ENCODE measurements at regions not wholly inside any gene's neighbourhood (a gene's known extent, or its start where the extent isn't known, plus 50 kb on each side); places are given as distances from the start of the nearest gene placed in this dataset.
A peak's percentile ranks its signal among the peaks of the same experiment; 100 is the strongest.

DNA sequence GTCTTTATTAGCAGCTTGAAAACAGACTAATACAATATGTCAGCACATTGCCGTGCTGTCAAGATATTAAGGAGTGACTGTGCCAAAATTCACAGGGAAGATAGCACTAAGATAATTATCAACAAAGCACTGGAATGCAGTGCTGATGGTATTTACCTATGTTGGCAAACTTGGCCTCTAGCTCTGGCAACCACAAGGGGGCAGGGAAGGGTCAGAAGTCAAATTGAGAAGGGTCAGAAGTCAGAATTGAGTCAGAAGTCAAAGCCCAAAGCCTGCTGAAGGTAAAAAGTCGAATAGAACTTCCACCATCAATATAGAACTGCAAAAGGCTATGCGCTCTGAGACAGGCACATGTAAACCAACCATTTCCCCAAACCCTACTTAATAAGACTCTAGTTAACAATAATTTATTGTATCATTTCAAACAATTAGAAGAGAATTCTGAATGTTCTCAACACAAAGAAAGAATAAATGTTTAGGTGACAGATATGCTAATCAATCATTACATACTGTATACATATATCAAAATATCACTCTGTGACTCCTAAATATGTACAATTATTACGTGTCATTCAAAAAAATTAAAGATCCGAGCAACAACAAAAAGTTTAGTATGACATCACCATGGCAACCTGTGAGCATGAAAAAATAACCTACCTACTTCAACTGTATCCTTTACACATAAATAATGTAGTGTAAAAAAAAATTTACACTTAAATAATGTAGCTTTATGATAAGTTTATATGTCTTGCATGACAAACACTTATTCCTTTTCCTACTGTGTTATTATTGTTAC, 916.1 kb downstream of the KCNJ2 start:
- H3K27me3 ChIP-seq (ENCODE audit: insufficient read depth, poor library complexity, severe bottlenecking), result no peaks in the 10 kb centered on the region
- H3K4me3 ChIP-seq (replicated peaks; ENCODE audit: insufficient read depth, low read length), result no peak overlapping the region
- TF ChIP-seq POLR2AphosphoS5 (IDR thresholded peaks at IDR 0.05; ENCODE audit: low read depth), result no peak
- no peak for TF ChIP-seq GABPA (IDR thresholded peaks at IDR 0.05; ENCODE audit: low read depth)
- TF ChIP-seq, protein P1, sequence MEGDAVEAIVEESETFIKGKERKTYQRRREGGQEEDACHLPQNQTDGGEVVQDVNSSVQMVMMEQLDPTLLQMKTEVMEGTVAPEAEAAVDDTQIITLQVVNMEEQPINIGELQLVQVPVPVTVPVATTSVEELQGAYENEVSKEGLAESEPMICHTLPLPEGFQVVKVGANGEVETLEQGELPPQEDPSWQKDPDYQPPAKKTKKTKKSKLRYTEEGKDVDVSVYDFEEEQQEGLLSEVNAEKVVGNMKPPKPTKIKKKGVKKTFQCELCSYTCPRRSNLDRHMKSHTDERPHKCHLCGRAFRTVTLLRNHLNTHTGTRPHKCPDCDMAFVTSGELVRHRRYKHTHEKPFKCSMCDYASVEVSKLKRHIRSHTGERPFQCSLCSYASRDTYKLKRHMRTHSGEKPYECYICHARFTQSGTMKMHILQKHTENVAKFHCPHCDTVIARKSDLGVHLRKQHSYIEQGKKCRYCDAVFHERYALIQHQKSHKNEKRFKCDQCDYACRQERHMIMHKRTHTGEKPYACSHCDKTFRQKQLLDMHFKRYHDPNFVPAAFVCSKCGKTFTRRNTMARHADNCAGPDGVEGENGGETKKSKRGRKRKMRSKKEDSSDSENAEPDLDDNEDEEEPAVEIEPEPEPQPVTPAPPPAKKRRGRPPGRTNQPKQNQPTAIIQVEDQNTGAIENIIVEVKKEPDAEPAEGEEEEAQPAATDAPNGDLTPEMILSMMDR (IDR thresholded peaks at IDR 0.05; ENCODE audit: insufficient read depth, low read length), result no peak
- no peak for TF ChIP-seq SPI1 (IDR thresholded peaks at IDR 0.05; ENCODE audit: borderline replicate concordance, low read depth)
- TF ChIP-seq, protein P2, sequence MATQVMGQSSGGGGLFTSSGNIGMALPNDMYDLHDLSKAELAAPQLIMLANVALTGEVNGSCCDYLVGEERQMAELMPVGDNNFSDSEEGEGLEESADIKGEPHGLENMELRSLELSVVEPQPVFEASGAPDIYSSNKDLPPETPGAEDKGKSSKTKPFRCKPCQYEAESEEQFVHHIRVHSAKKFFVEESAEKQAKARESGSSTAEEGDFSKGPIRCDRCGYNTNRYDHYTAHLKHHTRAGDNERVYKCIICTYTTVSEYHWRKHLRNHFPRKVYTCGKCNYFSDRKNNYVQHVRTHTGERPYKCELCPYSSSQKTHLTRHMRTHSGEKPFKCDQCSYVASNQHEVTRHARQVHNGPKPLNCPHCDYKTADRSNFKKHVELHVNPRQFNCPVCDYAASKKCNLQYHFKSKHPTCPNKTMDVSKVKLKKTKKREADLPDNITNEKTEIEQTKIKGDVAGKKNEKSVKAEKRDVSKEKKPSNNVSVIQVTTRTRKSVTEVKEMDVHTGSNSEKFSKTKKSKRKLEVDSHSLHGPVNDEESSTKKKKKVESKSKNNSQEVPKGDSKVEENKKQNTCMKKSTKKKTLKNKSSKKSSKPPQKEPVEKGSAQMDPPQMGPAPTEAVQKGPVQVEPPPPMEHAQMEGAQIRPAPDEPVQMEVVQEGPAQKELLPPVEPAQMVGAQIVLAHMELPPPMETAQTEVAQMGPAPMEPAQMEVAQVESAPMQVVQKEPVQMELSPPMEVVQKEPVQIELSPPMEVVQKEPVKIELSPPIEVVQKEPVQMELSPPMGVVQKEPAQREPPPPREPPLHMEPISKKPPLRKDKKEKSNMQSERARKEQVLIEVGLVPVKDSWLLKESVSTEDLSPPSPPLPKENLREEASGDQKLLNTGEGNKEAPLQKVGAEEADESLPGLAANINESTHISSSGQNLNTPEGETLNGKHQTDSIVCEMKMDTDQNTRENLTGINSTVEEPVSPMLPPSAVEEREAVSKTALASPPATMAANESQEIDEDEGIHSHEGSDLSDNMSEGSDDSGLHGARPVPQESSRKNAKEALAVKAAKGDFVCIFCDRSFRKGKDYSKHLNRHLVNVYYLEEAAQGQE (IDR thresholded peaks at IDR 0.05; ENCODE audit: insufficient replicate concordance, low read depth), result no peak
- peak in 1 of 2 experiments; percentile 22 for DNase-seq (ENCODE audit: low read depth in 1 of 2, low spot score in 1 of 2)
- no peak overlapping the region for H3K27ac ChIP-seq (replicated peaks)

DNA sequence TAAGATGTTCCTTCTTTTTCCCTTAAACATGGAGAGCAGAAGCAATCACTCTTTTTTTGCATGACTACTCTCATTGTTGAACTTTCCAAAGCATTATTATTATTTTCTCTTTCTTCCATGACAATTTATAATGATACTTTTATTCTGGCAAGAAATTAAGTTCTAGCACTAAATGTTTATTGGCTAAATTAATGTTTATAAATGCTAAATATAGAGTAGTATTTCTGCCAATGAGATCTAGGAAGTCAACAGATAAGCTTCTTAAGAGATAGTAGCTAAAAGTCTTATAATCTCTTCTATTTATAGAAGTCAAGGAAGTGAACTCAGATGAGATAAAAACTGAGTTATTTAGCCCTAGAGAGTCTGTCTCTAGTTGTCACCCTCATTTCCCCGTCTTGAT, 920.1 kb downstream of the KCNJ2 start:
- Histone ChIP-seq H3K27ac (replicated peaks) (no peak overlapping the region), H3K27me3 (ENCODE audit: insufficient read depth, poor library complexity, severe bottlenecking) (no peaks in the 10 kb centered on the region), H3K4me3 (replicated peaks; ENCODE audit: insufficient read depth, low read length) (no peak overlapping the region)
- DNase-seq (ENCODE audit: low read depth in 1 of 2, low spot score in 1 of 2), result no peak
- TF ChIP-seq POLR2AphosphoS5 (IDR thresholded peaks at IDR 0.05; ENCODE audit: low read depth), result no peak
- TF ChIP-seq, protein P2 (IDR thresholded peaks at IDR 0.05; ENCODE audit: insufficient replicate concordance, low read depth), result no peak

DNA sequence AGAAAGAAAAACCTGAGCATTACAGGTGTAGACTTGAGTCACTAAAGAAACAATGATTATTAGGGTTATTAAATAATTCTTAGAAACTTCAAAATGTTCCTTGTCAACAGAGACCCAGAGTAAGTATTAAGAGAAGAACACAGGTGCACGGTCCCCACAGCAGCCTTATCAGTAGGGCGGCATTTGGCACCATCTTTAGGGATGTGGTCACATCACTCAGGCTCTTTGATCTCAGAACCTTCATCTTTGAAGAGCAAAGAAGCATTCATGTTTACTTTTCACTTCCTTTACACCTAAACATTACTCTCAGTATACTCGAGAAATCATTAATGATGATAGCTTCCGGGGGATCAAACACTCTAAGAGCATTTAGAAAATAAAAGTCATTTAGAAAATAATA, 928.7 kb downstream of the KCNJ2 start:
- H3K4me3 ChIP-seq (replicated peaks; ENCODE audit: insufficient read depth, low read length), result no peak overlapping the region
- no peaks in the 10 kb centered on the region for H3K27me3 ChIP-seq (ENCODE audit: insufficient read depth, poor library complexity, severe bottlenecking)
- TF ChIP-seq GABPA (IDR thresholded peaks at IDR 0.05; ENCODE audit: low read depth), result no peak
- TF ChIP-seq POLR2AphosphoS5 (IDR thresholded peaks at IDR 0.05; ENCODE audit: low read depth), result no peak
- TF ChIP-seq, protein P1 (IDR thresholded peaks at IDR 0.05; ENCODE audit: insufficient read depth, low read length), result no peak
- TF ChIP-seq, protein P2 (IDR thresholded peaks at IDR 0.05; ENCODE audit: insufficient replicate concordance, low read depth), result no peak
- no peak for TF ChIP-seq SPI1 (IDR thresholded peaks at IDR 0.05; ENCODE audit: borderline replicate concordance, low read depth)
- DNase-seq (ENCODE audit: low read depth in 1 of 2, low spot score in 1 of 2), result no peak
- H3K27ac ChIP-seq (replicated peaks), result no peak overlapping the region

Data from HL-60 (cell line).